Right lobe of liver (tissue), 4 donors: ENCODE measurements at regions not wholly inside any gene's neighbourhood (a gene's known extent, or its start where the extent isn't known, plus 50 kb on each side); places are given as distances from the start of the nearest gene placed in this dataset.

Source experiments
- CTCF ChIP-seq, 4 donors: fragments of 200-600 bp in 3 of 4; fragments of 450-650 bp in 1 of 4; IDR thresholded peaks; one replicate each; pipeline versions ENCODE4 v1.5.1 to v1.8.0; 2016 to 2022; ENCODE audit warnings: antibody characterized with exemption in 4 of 4, mild to moderate bottlenecking in 2 of 4
- POLR2A ChIP-seq: fragments of 450-650 bp; IDR thresholded peaks from one replicate; pipeline ENCODE4 v1.6.1; 2017; ENCODE audit warnings: antibody characterized with exemption, mild to moderate bottlenecking
- donor health status: DM: no; HTN: no; CAD: no.
- donor health status: DM: no; HTN: no; CAD: no.
- donor health status: DM: no; HTN: yes; CAD: no.

- TF ChIP-seq CTCF (IDR thresholded peaks at IDR 0.05) (no peak), POLR2A (no peak)
These were observed 101.1 kb upstream of the SPON1 start for GRCh38 chr11:13861411-13861810.
